ENCODE measurements at regions not wholly inside any gene's neighbourhood (a gene's known extent, or its start where the extent isn't known, plus 50 kb on each side); places are given as distances from the start of the nearest gene placed in this dataset.

DNA sequence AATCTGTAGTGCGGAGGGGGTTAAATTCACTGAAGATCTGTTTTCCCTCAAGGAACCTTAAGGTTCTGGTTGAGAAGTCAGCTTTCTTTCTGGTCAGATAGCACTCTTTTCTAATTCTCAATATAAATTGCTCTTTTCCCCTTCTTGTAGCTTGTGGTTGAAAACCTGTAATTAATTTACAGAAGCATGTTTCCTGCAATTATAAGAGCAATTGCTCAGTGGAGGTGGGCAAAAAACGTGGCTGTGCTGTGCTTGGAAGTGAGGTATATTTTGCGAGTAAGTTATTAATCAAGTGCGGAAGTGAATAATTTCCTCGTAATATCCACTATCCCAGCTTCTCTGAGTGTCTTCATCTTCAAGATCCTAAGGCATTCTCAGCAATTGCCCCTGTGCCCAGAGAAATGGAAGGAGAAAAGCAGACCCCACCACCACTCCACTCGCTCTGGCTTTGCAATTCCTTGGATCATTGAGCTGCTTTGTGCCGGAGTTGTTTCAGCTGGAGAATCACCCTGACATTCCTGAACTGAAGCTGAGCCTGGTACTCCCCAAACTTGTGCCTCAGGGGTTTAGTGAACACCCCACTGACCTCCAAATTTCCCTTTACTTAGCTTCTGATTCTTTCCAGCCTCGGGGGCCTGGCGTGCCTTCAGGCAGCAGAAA lies 140.6 kb downstream of the LRRC70 start:
- TF ChIP-seq, protein P1, sequence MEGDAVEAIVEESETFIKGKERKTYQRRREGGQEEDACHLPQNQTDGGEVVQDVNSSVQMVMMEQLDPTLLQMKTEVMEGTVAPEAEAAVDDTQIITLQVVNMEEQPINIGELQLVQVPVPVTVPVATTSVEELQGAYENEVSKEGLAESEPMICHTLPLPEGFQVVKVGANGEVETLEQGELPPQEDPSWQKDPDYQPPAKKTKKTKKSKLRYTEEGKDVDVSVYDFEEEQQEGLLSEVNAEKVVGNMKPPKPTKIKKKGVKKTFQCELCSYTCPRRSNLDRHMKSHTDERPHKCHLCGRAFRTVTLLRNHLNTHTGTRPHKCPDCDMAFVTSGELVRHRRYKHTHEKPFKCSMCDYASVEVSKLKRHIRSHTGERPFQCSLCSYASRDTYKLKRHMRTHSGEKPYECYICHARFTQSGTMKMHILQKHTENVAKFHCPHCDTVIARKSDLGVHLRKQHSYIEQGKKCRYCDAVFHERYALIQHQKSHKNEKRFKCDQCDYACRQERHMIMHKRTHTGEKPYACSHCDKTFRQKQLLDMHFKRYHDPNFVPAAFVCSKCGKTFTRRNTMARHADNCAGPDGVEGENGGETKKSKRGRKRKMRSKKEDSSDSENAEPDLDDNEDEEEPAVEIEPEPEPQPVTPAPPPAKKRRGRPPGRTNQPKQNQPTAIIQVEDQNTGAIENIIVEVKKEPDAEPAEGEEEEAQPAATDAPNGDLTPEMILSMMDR (IDR thresholded peaks at IDR 0.05 in 4 of 5, conservative IDR thresholded peaks at IDR 0.05 in 1 of 5), result no peak
- no peak for TF ChIP-seq POLR2A (IDR thresholded peaks at IDR 0.05)
